DMS53 treated with DMSO at 0.1 percent for 48 hours (cell line): ENCODE measurements at regions not wholly inside any gene's neighbourhood (a gene's known extent, or its start where the extent isn't known, plus 50 kb on each side); places are given as distances from the start of the nearest gene placed in this dataset.

ENCODE experiments used
- DNase-seq: peaks from one replicate; lab custom pipeline; 2025; ENCODE audit not compliant: unreplicated experiment; lab: John Stamatoyannopoulos, UW

DNA sequence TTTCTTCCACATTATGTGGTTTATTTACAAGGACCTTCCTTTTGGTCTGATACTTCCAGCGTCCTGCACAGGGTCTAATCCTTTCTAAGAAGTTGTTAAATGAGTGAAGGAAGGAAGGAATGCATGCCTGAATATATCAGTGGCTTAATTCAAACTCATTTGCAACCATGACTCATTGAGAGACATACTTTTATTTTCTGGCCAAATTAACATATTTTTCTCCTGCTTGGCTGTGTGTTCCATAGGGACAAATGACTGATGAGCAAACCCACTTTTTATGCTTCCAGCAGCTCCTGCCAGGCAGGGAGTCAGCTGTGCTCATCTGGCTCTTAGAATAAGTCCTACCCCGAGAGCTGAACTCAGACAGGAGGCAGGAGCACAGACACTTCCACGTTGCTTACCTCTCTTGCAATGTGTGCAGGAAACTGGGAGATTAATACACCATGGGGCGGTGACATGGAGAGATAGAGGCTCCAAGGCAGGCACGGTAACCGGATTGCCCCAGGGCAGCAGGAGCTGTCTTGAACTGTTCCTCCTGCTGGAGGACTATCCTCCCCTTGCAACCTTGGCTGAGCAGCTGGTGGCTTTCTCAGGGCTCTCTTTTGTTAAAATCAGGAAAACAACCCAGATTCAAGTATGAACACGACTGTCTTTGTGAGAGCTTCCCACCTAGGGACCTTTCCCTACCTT is 667.5 kb upstream of the HS6ST1 start:
- no peak for DNase-seq

GRCh38 chr2:128986867-128987268 is 668.2 kb upstream of the HS6ST1 start:
- no peak for DNase-seq

GRCh38 chr2:128988326-128988725 is 669.7 kb upstream of the HS6ST1 start:
- no peak for DNase-seq

DNA sequence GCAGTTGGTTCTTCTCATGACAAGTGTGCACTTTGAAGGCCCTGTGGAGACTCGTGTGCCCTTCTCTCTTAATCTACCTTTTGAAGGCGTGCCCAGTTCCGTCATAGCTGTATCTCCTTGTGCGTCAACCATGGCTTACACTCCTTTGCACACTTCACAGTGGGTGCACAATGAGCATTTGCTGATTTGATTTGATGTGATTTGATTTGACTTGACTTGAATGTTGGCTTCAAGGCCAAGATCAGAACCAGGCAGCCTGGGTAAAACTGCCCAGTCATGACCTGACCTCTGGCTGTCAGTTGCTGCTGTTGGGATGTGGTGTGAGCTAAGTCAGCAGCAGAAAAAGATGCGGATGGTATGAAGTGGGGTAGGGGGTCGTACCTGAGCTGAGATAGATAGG is 670.3 kb upstream of the HS6ST1 start:
- DNase-seq = no peak

DNA sequence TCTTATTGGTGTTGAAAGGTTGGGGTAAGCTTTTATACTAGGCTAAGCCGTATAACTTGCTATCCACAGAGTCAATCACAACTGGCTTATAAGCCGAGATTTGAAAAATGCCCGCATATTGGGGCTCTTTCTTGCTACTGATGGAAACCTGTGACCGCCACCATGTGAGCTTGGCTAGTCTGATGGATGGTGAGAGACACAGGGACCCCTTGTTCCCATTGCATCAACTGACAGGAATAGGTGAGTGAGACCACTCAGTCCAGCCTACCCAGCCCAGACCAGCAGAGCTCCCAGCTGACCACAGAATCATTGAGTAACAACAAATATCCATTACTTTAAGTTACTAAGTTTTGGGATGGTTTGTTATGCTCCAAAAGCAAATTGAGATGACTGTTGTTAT is 676.4 kb upstream of the HS6ST1 start:
- no peak for DNase-seq

GRCh38 chr2:128996078-128996477 is 677.4 kb upstream of the HS6ST1 start:
- no peak for DNase-seq

DNA sequence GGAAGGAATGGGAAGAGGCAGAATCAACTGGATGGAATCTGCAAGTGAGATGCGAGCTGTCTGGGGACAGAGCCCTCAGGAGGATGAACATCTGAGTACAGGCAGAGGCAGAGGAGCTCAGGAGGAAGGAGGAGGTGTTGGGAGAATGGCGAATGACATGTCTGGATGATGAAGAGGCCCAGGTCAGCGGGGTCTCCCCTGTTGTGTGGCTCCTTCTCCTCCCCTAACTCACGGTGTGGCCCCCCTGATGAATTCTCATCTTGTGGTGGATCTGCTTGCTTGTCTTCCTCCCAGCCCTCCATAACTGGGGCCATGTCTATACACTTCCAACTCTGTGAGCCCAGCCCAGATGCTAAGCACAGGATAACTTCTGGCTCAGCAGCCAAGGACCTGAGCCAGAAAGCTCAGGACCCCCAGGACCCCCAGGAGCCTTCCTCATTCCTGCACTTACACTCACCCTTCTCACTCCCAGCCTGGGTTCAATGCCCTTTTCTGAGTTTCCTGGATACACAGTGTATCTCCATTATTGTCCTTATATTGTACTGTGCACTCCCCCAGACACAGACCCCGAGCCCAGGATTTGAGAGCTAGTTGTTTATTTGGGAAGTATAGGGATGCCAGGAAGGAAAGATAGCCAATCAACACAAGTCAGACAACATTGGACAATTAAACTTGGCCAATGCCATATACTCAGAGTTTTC is 678.6 kb upstream of the HS6ST1 start:
- DNase-seq = no peak

- DNase-seq = no peak
Measured at GRCh38 chr2:129001926-129002325, 683.3 kb upstream of the HS6ST1 start.

GRCh38 chr2:129002751-129003150 is 684.1 kb upstream of the HS6ST1 start:
- no peak for DNase-seq

DNA sequence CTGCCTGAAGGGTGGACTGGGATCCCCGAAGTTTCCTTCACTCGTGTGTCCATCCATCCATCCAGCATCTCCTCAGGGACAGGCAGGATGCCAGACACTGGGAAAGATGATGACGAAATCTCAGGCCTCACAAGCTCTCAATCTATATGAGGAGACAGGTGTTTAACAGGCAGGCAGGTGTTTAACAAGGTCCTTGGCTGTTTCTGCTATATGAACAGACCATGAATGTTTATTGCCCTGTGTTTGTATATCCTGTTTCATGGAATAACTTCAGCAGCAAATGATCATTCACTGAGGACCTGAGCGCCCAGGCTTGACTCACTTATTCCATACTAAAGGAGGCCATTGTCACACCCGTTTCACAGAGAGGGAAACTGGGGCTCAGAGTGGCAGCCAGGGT is 685.8 kb upstream of the HS6ST1 start:
- DNase-seq = peak; percentile 50

- DNase-seq = no peak
Measured at GRCh38 chr2:129004940-129005490, 686.3 kb upstream of the HS6ST1 start.

DNA sequence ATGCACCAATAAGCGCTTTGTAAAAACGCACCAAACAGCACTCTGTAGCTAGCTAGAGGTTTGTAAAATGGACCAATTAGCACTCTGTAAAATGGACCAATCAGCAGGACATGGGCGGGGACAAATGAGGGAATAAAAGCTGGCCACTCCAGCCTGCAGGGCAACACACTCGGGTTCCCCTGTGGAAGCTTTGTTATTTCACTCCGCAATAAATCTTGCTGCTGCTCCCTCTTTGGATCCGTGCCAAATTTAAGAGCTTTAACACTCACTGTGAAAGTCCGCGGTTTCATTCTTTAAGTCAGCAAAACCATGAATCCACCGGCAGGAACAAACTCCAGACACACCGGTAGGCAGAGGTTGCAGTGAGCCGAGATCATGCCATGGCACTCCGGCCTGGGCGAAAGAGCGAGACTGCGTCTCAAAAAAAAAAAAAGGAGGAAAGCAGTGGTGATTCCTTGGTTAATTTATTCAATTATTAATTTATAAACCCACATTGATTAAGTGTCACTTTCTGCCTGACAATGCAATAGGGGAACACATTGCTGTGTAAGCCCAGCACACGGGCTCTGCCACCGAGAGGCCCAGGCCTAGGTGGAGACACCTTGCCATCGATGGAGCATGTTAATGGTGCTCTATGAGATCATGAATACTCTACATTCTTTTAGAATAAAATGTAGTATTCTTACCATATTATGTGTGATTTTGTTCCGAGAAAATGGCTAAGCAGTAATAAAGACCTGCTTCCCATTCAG is 687.6 kb upstream of the HS6ST1 start:
- no peak for DNase-seq

GRCh38 chr2:129006901-129007300 is 688.2 kb upstream of the HS6ST1 start:
- no peak for DNase-seq

DNA sequence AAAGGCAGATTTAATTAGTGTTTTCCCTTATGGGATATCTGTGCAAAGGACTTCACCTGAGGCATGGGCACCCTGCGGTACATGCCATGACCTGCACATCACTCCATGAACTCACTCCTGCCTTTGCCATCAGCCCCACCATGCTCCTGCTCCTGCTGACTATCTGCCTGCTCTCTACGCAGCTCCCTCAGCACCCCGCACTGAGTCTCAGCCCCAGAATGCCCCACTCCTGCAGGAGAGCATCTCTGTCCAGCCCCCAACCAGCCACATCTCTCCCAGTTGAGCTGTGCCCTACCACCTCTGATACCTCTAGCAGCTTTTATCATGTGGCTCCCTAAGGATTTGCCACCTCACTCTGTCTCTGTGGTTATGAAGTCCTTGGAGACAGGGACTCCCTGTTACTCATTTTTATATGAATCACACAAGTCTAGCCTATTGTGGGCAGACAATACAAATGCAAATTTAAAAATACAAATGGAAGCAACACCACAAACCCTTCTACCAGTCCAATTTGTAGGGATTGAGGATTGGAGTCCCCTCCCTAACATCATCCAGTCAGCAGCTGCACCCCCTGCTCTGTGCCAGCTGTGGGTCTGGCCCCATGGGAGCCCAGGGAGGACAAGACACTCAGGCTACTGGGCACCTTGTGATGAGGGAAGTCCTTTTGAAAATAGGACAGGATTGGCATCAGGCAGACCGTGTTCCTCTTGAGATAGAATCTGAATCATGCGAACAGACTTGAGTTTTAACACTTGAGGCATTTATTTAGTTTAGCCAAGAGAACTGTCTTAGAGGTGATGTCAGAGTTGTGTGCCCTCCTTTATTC is 689.6 kb upstream of the HS6ST1 start:
- no peak for DNase-seq

- no peak for DNase-seq
Measured at GRCh38 chr2:129008881-129009554, 690.4 kb upstream of the HS6ST1 start.

- DNase-seq = no peak
Measured at GRCh38 chr2:129009555-129010146, 691.0 kb upstream of the HS6ST1 start.

DNA sequence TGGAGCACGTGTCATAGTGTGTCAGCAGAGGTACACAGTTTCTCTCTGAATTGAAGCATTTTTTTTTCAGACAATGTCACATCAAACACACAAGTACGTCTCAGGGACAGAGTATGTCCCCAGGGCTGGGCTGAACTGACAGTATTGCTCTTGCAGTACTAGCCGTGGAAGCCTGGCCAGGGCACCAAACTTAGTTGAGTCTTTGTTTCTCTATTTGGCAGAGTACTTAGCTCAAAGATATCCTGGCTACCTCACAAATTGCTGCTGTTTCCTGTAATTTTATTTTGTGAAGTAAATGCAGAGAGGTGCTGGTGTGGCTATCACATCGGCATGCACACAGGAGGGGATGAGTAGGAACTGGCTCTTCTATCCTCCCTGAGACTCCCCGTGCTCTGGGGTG is 691.6 kb upstream of the HS6ST1 start:
- DNase-seq = no peak

DNA sequence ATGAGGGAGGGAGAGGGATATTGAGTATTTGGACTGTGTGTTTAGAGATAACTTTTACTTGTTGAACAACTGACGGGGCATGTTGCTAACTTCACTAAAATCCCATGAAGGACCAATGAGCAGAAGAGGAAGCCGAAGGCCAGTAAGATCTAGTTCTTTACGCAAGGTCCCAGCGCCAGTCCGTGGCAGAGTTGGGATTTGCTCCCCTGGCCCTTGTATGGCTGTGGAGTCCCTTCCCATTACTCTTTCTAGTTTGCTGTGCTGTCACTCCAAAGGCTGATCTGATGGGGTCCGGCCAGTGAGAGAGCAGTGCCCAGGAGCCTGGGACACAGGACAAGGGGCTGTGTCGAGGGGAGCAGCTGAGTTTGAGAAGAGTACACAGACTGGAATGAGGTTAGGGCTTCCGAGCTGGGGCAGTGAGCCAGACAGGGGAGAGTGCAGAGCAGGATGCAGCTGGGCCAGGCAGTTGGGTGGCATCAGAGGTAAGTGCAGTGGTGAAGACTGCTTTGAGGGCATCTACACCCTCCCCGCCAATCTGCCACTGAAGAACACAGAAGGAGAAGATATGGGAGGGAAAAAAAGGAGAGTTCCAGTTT is 692.9 kb upstream of the HS6ST1 start:
- DNase-seq = no peak

GRCh38 chr2:129014432-129014831 is 695.8 kb upstream of the HS6ST1 start:
- no peak for DNase-seq
